ENCODE measurements at regions not wholly inside any gene's neighbourhood (a gene's known extent, or its start where the extent isn't known, plus 50 kb on each side); places are given as distances from the start of the nearest gene placed in this dataset.

GRCh38 chr16:59424714-59425273 lies 690.7 kb upstream of the GOT2 start:
- no peak for DNase-seq (ENCODE audit: low spot score)

- no peak for DNase-seq (ENCODE audit: low spot score)
These were observed 678.1 kb upstream of the GOT2 start for GRCh38 chr16:59411961-59412841.

DNA sequence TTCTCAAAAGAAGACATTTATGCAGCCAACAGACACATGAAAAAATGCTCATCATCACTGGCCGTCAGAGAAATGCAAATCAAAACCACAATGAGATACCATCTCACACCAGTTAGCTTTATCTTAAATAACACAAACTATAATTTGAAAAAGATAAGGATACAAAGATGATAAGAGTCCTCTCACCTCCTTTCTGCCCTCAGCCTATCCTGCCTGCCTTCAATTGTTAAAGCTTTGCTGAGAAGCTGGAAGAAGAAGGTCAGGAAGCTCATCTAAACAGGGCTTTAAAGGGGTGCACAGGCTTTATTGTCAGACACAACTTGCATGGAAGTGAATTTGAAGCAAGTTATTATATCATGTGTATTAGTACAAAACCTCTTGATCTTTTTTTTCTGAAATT lies 676.3 kb upstream of the GOT2 start:
- no peak for DNase-seq (ENCODE audit: low spot score)

GRCh38 chr16:59405802-59406201 lies 671.7 kb upstream of the GOT2 start:
- DNase-seq (ENCODE audit: low spot score), result no peak

- DNase-seq (ENCODE audit: low spot score), result no peak
These were observed 670.4 kb upstream of the GOT2 start for GRCh38 chr16:59404509-59404908.

GRCh38 chr16:59400830-59401229 lies 666.7 kb upstream of the GOT2 start:
- no peak for DNase-seq (ENCODE audit: low spot score)

DNA sequence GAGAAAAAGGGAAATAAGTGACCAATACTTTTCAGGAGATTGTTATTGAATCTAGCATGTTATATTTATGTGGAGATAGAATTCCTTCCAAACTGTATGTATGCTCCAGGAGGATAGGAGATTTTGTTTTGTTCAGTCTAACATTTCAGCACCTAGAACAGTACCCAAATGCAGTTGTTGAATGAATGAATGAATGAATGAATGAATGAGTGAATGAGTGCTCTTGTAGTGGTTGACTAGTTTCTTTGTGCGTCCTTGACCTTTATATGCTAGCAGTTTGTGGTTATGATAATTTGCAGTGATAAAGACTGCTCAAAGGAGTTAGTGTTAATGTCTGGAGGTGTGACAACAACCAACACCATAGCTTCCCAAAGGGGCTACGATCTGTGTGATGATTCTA lies 663.5 kb upstream of the GOT2 start:
- no peak for DNase-seq (ENCODE audit: low spot score)

DNA sequence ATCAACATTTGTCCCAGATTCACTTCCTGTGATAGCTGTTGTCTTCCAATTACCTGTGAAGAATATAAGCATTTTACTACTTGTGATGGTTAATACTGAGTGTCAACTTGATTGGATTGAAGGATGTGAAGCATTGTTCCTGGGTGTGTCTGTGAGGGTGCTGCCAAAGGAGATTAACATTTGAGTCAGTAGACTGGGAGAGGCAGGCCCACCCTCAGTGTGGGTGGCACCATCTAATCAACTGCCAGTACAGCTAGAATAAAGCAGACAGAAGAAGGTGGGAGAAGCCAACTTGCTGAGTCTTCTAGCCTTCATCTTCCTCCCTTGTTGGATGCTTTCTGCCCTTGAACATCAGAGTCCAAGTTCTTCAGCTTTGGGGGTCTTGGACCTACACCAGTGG lies 660.4 kb upstream of the GOT2 start:
- no peak for DNase-seq (ENCODE audit: low spot score)

DNA sequence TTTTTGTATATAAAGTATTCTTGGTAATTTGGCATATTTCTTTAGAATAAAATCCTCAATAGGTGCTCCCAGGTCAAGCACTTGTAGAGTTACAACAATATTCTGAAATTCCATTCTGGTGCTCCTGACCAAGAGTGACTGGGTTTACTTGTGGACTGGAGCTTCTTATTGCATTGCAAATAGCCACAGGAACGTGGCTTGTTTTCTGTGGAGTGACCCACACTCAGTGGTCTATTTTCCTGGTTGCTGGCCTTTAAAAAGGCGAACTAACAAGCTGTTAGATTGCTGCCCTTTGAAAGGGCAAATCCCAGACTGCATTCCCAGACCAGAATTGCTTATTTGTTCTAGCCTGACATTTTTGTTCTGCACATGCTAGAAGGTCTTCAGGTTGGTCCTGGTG lies 658.8 kb upstream of the GOT2 start:
- DNase-seq (ENCODE audit: low spot score), result no peak

GRCh38 chr16:59391617-59392364 lies 657.7 kb upstream of the GOT2 start:
- no peak for DNase-seq (ENCODE audit: low spot score)

DNA sequence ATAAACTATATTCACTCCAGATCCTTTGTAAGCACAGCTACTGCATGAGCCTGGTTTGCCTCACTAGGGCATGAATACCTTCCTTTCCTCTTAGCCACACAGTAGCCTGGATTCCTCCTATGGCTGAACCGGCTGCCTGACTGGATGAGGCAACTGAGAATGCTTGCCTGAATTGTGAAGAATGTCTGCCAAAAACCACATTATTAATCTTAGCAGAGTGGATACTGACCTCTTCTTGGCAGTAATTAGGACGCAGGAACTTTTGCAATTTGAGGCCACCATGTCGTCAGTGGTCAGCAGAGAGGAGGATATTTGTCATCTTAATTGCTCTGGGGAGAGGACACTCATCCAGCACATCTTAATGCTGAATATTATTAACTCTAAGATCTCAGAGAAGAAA lies 651.8 kb upstream of the GOT2 start:
- DNase-seq (ENCODE audit: low spot score), result no peak

- no peak for DNase-seq (ENCODE audit: low spot score)
These were observed 651.4 kb upstream of the GOT2 start for GRCh38 chr16:59385491-59385890.

DNA sequence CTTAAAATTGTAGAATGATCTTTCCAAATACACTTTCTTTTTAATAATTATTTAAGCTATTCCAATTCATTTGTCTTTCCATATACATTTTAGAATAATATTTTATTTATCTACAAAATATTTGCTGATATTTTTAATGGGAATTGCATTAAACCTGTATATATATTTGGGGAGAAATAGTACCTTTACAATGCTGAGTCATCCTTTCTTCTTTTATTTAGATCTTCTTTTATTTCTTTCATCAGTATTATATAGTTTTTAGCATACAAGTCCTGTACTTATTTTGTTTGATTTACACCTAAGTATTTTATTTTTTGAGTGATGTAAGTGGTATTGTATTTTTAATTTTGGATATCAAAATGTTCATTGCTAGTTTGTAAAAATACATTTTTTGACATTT lies 639.5 kb upstream of the GOT2 start:
- no peak for DNase-seq (ENCODE audit: low spot score)

- DNase-seq (ENCODE audit: low spot score), result no peak
These were observed 636.6 kb upstream of the GOT2 start for GRCh38 chr16:59370717-59371116.

GRCh38 chr16:59369523-59369922 lies 635.4 kb upstream of the GOT2 start:
- DNase-seq (ENCODE audit: low spot score), result no peak

GRCh38 chr16:59368586-59368985 lies 634.5 kb upstream of the GOT2 start:
- DNase-seq (ENCODE audit: low spot score), result no peak

DNA sequence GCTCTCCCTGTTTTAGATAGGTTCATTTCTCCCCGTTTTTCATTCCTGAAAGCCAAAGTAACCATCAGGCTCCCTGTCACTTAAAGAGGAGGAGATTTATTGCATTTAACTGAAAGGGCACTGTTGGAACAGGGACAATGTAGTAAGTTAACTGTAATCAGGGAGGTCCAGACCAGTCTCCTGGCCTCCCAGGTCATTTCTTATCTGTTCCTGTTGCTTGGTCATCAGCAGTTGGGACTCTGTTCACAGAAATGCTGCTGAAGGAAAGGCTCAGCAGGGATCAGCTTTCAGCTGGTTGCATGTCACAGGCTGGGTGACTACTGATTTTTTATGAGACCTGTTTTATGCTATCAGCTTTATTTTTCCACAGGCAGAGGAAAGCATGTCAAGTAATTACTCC lies 622.6 kb upstream of the GOT2 start:
- DNase-seq (ENCODE audit: low spot score), result no peak

- DNase-seq (ENCODE audit: low spot score), result no peak
These were observed 622.0 kb upstream of the GOT2 start for GRCh38 chr16:59356144-59356543.

DNA sequence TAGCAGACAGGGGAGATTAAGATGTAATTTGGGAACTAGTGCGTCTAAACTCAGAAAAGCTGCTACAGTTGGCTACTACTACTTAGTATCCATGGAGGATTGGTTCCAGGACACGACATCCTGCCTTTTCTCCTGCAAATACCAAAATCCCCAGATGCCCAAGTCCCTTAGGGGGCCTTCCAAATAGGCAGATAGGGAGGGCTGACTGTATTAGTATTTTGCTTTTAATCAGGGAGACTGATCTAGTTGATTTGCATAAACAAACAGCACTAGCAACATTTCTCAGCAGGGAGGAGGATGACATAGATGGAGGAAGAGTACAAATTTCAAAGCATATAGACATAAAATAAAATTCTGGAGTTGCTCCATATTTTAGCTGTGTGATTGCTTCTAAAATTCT lies 621.6 kb upstream of the GOT2 start:
- DNase-seq (ENCODE audit: low spot score), result no peak

GRCh38 chr16:59351305-59351903 lies 617.3 kb upstream of the GOT2 start:
- no peak for DNase-seq (ENCODE audit: low spot score)

- no peak for DNase-seq (ENCODE audit: low spot score)
These were observed 616.6 kb upstream of the GOT2 start for GRCh38 chr16:59350670-59351069.

GRCh38 chr16:59342669-59343068 lies 608.6 kb upstream of the GOT2 start:
- no peak for DNase-seq (ENCODE audit: low spot score)

GRCh38 chr16:59341368-59341767 lies 607.3 kb upstream of the GOT2 start:
- DNase-seq (ENCODE audit: low spot score), result no peak
